ENCODE measurements at regions not wholly inside any gene's neighbourhood (a gene's known extent, or its start where the extent isn't known, plus 50 kb on each side); places are given as distances from the start of the nearest gene placed in this dataset.

GRCh38 chr5:163385824-163386223, 51.6 kb upstream of the CCNG1 start:
- DNase-seq (no peak), ATAC-seq (ENCODE audit: low read depth) (no peak)
- Histone ChIP-seq H3K9me3 (ENCODE audit: control insufficient read depth, insufficient read depth, low read length) (no peaks in the 10 kb centered on the region), H2AFZ (replicated peaks; ENCODE audit: low read length, poor library complexity) (no peak overlapping the region), H4K91ac (ENCODE audit: insufficient read depth, low read depth, low read length) (no peak overlapping the region), H2AK9ac (replicated peaks; ENCODE audit: low read depth, low read length, poor library complexity) (no peak overlapping the region), H2BK15ac (ENCODE audit: low read depth, low read length) (no peak overlapping the region), H4K8ac (ENCODE audit: low read depth in 2 of 2, low read length in 2 of 2) (no peak overlapping the region), H3K9ac (ENCODE audit: low read depth, low read length) (no peak overlapping the region), H3K36me3 (ENCODE audit: control insufficient read depth, insufficient read depth, low read length) (no peaks in the 10 kb centered on the region), H3K79me1 (ENCODE audit: low read depth in 1 of 2, low read length in 2 of 2) (no peaks in the 10 kb centered on the region), H3K27me3 (ENCODE audit: control insufficient read depth, insufficient read depth, low read length) (no peaks in the 10 kb centered on the region), H3K56ac (ENCODE audit: extremely low read depth, insufficient read depth, low read length) (no peak overlapping the region), H3K9me1 (ENCODE audit: insufficient read depth, low read length) (no peaks in the 10 kb centered on the region), H2BK5ac (ENCODE audit: low read depth, low read length, poor library complexity, severe bottlenecking) (no peak overlapping the region), H4K5ac (ENCODE audit: low read depth, low read length) (no peak overlapping the region), H3K4me3 (ENCODE audit: insufficient read depth, low read depth, low read length) (no peak overlapping the region), H3K4ac (ENCODE audit: low read depth, low read length) (no peak overlapping the region), H3K18ac (ENCODE audit: low read depth, low read length) (no peak overlapping the region), H4K20me1 (ENCODE audit: insufficient read depth, low read length) (no peaks in the 10 kb centered on the region), H3K23ac (ENCODE audit: low read depth, low read length) (no peak overlapping the region), H3K4me2 (ENCODE audit: low read depth, low read length) (no peak overlapping the region), H2BK20ac (ENCODE audit: low read depth, low read length) (no peak overlapping the region), H3K4me1 (ENCODE audit: control insufficient read depth, insufficient read depth, low read length) (no peaks in the 10 kb centered on the region), H2BK120ac (ENCODE audit: low read depth, low read length) (no peak overlapping the region), H3K27ac (ENCODE audit: insufficient read depth, low read length) (no peak overlapping the region), H2AK5ac (ENCODE audit: low read depth, low read length) (no peak overlapping the region), H3K14ac (replicated peaks; ENCODE audit: low read depth, low read length) (no peak overlapping the region)
- WGBS, 2 experiments (ENCODE audit: extremely low coverage in 2 of 2, insufficient read length in 1 of 2) = no CpG with 5 or more reads among the region's 1 CpG
- no peak for TF ChIP-seq RCOR1 (IDR thresholded peaks at IDR 0.05; ENCODE audit: insufficient replicate concordance, low read length)
- dilution Hi-C loops (cut with HindIII; ENCODE audit: low sequenced_read_pairs, unreplicated experiment) (no loop called here), in situ Hi-C loops (cut with MboI; ENCODE audit: low sequenced_read_pairs) (no loop called here), intact Hi-C loops (cut with micrococcal nuclease) (no loop called here)
- ChIA-PET CTCF (no interaction called here), POLR2A (ENCODE audit: unreplicated experiment) (no interaction called here)
- no TSS peak for BruUV-seq (replicated peaks)

Data from IMR-90 (cell line).